Right forelimb (tissue), 1 donor: ENCODE measurements at regions not wholly inside any gene's neighbourhood (a gene's known extent, or its start where the extent isn't known, plus 50 kb on each side); places are given as distances from the start of the nearest gene placed in this dataset.

ENCODE experiments used
- DNase-seq: peaks from one replicate; pipeline ENCODE4 v3.0.0-alpha.2; 2018

DNA sequence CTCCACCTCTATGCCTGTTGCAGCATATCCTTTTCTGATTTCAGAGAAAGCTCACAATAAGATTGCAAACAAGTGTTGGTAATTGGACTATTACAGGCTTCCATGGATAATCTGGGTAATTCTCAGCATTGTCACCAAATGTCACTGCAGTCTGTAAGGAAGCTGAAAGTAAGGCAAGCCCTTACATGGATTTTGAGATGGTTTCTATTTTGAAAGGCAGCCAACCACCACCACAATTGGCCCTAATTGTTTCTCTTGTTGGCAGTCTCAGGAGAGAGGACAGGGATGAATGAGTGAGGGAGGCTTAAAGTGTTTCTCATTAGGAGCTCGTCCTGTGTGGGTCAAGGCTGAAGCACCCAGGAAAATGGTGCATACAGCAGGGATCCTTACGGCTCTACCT is 879.9 kb downstream of the TUSC7 start:
- DNase-seq = no peak

DNA sequence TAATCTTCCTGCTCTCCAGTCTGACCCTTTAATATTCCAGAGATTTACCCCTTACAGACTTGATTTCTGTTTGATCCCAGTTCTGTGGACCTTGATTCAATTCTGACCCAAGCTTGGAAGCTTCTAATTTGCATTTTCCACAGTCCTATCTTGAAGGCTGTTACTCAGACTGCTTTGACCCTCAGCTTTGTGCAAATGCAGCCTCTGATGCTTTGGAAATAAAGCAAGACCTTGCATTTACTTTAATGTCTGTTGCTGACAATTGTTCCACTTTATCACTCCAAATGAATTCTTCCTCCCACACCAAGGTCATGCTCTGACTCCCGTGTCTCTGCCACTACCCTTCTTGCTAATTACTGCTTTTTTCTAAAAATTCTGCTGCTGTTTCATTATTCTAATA is 886.0 kb downstream of the TUSC7 start:
- no peak for DNase-seq

DNA sequence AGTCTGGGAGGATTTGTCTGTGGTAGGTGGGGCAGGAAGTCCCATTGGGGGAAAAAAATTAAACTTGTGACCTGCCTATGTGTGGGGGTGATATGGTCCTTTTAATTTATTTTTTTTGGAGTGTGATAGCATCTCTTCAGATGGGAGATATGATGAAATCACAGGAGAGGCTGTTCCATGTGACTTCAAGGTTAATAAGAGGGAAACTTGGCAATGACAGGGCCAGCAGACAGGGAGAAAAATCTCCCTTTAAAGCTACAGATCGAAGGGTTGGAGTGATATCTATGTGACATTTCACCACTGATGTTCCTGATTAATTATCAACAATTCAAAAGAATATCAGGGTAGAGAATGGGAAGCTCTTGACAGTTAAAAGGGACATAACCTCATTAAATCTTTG is 886.9 kb downstream of the TUSC7 start:
- no peak for DNase-seq

DNA sequence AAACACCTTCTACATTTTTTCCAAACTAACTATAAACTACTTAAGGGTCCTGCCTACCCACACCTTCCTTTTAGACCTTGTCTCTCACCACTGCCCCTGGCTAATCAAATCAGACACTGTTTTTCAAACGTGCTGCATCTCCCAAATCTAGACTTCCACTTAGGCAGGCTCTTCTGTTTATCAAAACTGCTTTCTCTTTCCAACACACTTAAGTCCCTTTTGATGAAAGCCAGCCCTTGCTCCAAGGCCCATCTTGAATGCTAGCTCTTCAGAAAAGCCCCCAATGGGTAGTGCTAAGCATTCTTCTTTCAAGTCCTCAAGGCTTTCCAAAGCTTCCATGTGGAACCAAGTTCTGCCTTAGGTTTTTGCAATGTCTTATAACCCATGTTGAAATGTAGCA is 888.3 kb downstream of the TUSC7 start:
- DNase-seq = no peak

GRCh38 chr3:117600112-117600511 is 890.5 kb downstream of the TUSC7 start:
- no peak for DNase-seq

DNA sequence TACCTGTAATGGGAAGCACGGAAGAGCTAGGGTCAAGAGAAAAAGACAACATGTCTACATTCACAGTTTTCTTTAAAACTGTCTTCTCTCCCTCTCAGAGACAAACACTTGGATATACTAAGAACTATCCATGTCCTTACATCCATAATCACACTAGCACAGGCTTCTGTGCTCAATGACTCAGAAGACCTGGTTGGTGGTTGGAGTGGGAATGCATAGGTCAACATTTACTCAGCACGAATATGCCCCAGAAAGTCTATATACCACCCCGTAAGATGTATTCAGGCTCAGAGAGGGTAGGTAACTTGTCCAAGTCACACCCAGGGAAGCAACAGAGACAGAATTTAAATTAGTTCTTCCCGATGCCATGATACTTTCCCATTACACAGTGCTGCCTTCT is 891.1 kb downstream of the TUSC7 start:
- DNase-seq = no peak

DNA sequence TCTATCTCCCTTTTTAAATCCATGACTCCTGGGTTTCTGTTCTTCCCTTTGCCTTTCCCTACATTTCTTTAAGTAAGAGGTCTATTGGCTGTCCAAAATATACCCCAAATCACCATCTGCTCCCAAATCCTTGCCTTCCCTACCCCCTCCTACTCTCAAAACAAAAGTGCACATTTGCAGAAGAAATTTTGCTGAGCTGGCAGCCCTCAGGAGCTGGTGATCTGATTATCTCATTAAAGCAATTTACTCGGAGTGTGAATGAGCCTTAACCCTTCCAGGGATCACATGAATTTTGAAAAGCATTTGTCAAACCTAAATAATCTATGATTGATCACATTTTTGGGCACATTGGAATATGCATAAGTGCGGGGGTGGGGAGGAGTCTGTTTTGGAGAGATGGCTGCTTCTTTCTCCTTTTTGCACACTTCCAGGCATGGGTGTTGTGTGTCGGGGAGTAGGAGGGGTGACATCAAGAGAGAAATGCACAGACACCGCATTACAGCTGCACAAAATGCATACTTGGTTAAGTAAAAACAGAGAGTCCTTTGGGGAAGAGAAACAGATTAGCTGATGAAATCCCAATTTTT is 892.6 kb downstream of the TUSC7 start:
- no peak for DNase-seq

- no peak for DNase-seq
These were observed 893.5 kb downstream of the TUSC7 start for GRCh38 chr3:117603097-117603496.

DNA sequence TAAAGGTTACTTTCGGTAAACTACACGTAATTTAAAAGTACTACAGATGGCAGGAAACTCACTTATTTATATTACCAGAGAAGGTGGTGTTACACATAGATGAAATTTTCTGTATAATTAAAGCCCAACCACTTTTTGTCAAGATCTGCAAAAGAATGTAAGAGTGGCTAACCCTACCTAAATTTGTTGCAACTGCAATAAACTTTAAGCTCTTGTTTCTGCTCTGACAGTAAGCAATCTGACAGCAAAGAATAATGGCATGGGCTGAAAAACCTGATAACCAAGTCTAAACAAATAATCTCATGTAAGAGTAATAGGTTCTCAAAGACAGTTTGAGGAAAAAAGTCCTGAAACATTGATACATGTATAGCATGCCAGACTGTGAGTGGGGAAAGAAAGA is 897.3 kb downstream of the TUSC7 start:
- no peak for DNase-seq

DNA sequence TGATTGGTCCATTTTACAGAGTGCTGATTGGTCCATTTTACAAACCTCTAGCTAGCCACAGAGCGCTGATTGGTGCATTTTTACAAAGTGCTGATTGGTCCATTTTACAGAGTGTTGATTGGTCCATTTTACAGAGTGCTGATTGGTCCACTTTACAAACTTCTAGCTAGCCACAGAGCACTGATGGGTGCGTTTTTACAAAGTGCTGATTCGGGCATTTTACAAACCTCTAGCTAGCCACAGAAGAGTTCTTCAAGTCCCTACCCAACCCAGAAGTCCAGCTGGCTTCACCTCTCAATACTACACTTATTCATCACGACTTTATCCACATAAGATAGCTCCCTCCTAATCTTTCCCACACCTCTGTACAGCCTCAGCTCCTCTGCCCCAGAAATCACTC is 899.8 kb downstream of the TUSC7 start:
- no peak for DNase-seq

- no peak for DNase-seq
These were observed 900.6 kb downstream of the TUSC7 start for GRCh38 chr3:117610156-117610555.

DNA sequence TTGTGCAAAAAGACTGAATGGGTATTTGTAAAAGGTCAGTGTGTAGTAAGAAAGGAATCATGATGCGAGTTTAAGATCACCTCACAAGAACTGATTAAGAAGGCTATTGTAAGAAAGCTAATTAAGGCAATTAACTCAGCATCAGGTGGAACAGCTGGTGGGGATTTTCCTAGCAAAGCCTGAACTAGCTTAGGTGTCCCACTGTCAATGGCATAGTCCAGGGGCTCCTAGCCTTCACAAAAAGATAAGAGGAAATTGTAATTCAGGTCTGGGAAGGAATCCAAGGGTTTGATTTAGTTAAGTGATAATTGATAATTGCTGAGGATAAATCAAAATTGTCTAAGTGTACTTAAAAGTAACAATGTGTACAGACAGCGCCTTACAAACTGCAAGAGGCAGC is 901.6 kb downstream of the TUSC7 start:
- DNase-seq = no peak

GRCh38 chr3:117616227-117616626 is 906.6 kb downstream of the TUSC7 start:
- no peak for DNase-seq

DNA sequence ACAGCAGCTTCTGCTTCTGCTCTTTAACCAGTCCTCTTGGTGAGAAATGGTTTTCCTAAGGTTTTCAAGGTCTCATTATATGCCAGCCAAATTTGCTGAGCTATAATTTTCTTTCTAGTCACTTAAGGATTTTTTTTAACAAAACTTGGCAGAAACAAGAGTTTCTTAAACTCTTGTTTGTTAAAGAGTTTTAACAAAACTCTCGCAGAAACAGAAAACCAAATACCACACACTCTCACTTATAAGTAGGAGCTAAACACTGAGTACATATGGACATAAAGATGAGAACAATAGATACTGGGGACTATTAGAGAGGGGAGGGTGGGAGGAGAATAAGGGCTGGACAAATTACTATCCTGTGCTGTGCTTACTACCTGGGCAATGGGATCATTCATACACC is 908.3 kb downstream of the TUSC7 start:
- DNase-seq = no peak

DNA sequence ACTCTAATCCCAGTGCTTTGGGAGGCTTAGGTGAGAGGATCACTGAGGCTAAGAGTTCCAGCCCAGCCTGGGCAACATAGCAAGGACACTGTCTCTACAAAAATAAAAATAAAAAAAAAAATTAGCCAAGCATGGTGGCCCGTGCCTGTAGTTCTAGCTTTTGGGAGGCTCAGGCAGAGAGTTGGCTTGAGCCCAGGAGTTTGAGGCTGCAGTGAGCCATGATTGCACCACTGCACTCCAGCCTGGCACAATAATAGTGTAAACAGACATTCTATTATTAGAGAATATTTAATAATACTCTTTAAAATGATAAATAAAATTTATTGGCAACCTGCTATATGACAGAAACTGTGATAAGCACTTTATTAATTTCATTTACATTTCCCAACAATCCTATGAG is 908.9 kb downstream of the TUSC7 start:
- DNase-seq = no peak

DNA sequence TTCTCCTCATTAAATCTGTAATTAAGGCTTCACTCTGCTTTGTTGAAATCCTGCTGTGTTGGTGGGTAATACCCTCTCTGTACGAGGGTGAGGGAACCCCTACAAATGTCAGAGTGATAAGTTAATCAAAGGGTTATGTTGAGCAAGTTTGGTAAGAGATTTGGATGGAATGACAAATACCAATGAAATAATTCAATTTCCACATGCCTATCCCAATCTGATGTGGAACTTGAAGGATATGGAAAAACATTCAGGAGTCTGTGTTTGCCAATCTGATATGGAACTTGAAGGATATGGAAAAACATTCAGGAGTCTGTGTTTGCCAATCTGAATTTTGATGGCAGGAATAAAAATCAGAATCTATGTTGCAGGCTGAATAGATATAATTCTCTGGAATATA is 910.2 kb downstream of the TUSC7 start:
- DNase-seq = no peak

DNA sequence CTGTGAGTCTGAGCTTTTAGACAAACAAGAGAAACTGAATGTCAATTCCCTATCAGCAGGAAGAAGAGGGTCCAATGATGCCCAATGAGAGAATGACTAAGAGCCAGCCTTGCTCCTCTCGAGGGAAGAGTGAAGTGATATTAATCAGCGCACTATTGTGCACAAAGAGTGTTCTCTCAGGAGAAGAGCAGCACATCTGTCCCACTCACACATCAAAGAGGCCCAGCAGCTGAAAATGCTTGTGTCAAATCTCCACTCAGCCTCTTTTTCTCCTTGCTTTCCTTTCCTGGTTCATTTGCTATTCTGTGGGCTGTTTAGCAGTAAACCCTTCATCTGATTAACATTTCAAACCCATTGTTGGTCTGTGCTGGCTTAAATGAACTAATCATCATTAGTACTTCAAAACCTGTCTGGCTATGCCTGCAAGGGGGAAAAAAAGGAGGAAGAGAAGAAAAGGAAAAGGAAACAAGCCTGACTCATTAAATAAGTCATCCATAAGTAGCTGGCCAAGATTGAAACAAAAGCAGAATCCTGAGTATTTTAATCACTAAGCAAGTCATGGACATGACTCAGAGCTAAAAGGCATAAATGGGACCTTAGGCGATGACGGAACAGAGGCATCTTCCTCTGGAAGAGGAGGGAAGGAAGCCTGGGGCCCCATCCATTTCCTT is 912.7 kb downstream of the TUSC7 start:
- DNase-seq = no peak

GRCh38 chr3:117624424-117624823 is 914.8 kb downstream of the TUSC7 start:
- no peak for DNase-seq

DNA sequence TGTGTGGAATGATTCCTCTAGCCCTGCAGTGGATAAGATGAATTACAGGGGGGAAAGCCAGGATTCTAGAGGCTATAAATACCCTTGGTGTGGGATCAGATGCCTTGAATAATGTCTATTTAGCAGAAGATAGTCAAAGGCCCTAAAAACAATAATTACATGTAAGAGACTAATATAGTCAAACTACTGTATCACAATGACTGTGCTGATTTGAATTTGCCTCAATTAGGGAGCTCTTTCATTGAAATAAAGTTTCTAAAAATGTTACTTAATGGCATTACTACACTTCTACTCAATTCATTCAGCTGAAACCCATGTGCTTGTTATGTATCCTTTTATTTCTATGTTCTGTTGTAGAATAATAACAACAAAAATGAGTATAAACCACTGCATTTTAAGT is 915.6 kb downstream of the TUSC7 start:
- no peak for DNase-seq

DNA sequence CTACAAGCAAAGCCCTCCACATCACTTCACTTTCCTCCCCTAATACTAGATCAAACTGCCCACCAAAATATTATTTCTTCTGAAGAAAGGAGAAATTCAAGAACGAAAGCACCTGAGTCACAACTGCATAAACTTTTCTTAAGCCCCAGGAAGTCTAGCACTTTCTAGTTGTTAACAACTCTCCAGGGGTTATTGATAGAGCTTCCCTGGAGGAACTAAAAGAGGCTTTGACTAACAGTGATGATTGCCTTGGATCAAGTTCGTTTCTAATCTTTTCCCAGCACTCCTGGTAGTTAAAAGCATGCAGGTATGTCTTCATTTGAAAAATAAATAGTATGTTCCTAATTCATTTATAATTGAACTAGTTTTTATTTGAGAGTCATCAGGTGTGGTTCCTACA is 917.0 kb downstream of the TUSC7 start:
- no peak for DNase-seq

DNA sequence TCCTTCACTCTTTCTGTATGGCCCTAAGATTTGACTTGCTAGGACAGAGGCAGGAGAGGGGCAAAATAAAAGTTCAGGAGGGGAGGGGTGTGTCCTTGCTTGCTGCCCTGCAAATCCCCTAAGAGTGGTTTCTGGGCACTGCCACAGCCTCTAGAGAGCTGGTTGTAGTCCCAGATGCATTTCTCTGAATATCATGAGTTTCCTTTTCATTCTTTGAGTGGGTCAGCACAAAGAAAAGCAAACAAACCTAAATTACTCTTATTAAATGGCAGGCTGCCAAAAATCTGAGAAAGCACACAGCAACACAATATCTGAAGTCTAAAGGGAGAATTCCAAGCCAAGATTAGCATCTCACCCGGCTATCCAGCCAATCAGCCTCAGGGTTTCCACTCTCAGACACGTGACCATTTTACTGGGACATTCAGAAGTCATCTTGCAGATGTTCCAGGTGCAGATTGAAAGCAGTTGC is 919.3 kb downstream of the TUSC7 start:
- peak; percentile 66 for DNase-seq

- no peak for DNase-seq
These were observed 919.9 kb downstream of the TUSC7 start for GRCh38 chr3:117629505-117629904.

- no peak for DNase-seq
These were observed 920.9 kb downstream of the TUSC7 start for GRCh38 chr3:117630469-117630868.

GRCh38 chr3:117630885-117631284 is 921.3 kb downstream of the TUSC7 start:
- peak; percentile 50 for DNase-seq

- DNase-seq = no peak
These were observed 922.2 kb downstream of the TUSC7 start for GRCh38 chr3:117631781-117632180.
